HG02642 (cell line): ENCODE measurements at regions not wholly inside any gene's neighbourhood (a gene's known extent, or its start where the extent isn't known, plus 50 kb on each side); places are given as distances from the start of the nearest gene placed in this dataset.
"Not testable (repeated sequence)": the region's sequence is repeated elsewhere in the genome, so short reads cannot be mapped to it uniquely, and the experiment has no call there.

Experiments
- ATAC-seq: cut with Tn5 transposase; IDR thresholded peaks from one replicate; pipeline ENCODE4 v1.9.1; 2021; ENCODE audit warnings: mild to moderate bottlenecking; ENCODE audit not compliant: unreplicated experiment, poor library complexity

GRCh38 chr9:31541721-31542281 is 842.6 kb upstream of the ACO1 start:
- no peak for ATAC-seq

GRCh38 chr9:31542384-31543055 is 841.9 kb upstream of the ACO1 start:
- ATAC-seq = peak; percentile 100

GRCh38 chr9:31554941-31555340 is 829.5 kb upstream of the ACO1 start:
- no peak for ATAC-seq

GRCh38 chr9:31556667-31557463 is 827.6 kb upstream of the ACO1 start:
- ATAC-seq = no peak

- not testable (repeated sequence) for ATAC-seq
Measured at GRCh38 chr9:31572190-31572589, 812.3 kb upstream of the ACO1 start.

GRCh38 chr9:31573561-31573960 is 810.9 kb upstream of the ACO1 start:
- ATAC-seq = no peak

GRCh38 chr9:31574006-31574765 is 810.3 kb upstream of the ACO1 start:
- no peak for ATAC-seq

- no peak for ATAC-seq
Measured at GRCh38 chr9:31582071-31582470, 802.4 kb upstream of the ACO1 start.

GRCh38 chr9:31582561-31582960 is 801.9 kb upstream of the ACO1 start:
- no peak for ATAC-seq

- no peak for ATAC-seq
Measured at GRCh38 chr9:31585158-31585557, 799.3 kb upstream of the ACO1 start.

- no peak for ATAC-seq
Measured at GRCh38 chr9:31587146-31587545, 797.3 kb upstream of the ACO1 start.

- no peak for ATAC-seq
Measured at GRCh38 chr9:31588006-31588405, 796.4 kb upstream of the ACO1 start.

- ATAC-seq = no peak
Measured at GRCh38 chr9:31588756-31589155, 795.7 kb upstream of the ACO1 start.

- ATAC-seq = no peak
Measured at GRCh38 chr9:31590091-31590490, 794.4 kb upstream of the ACO1 start.

- ATAC-seq = not testable (repeated sequence)
Measured at GRCh38 chr9:31597086-31597485, 787.4 kb upstream of the ACO1 start.

- no peak for ATAC-seq
Measured at GRCh38 chr9:31597977-31598376, 786.5 kb upstream of the ACO1 start.

- no peak for ATAC-seq
Measured at GRCh38 chr9:31601666-31602065, 782.8 kb upstream of the ACO1 start.

- ATAC-seq = no peak
Measured at GRCh38 chr9:31604531-31604930, 779.9 kb upstream of the ACO1 start.

- no peak for ATAC-seq
Measured at GRCh38 chr9:31605164-31605563, 779.3 kb upstream of the ACO1 start.

GRCh38 chr9:31606678-31607077 is 777.8 kb upstream of the ACO1 start:
- no peak for ATAC-seq

GRCh38 chr9:31608416-31608815 is 776.0 kb upstream of the ACO1 start:
- ATAC-seq = no peak
